SK-N-MC (cell line): ENCODE measurements at regions not wholly inside any gene's neighbourhood (a gene's known extent, or its start where the extent isn't known, plus 50 kb on each side); places are given as distances from the start of the nearest gene placed in this dataset.

Experiments used
- EZH2 ChIP-seq: fragments of 200-600 bp; sonication (generic); IDR thresholded peaks from one replicate; pipeline ENCODE4 v1.6.1; 2017; ENCODE audit warnings: antibody characterized with exemption
- FOXP2 ChIP-seq: optimal IDR thresholded peaks from 2 replicates; pipeline ENCODE3; 2011; ENCODE audit warnings: mild to moderate bottlenecking, moderate library complexity; ENCODE audit not compliant: insufficient read depth; ENCODE audit errors: extremely low read length, control extremely low read depth
- POLR2AphosphoS5 ChIP-seq: IDR thresholded peaks from 2 replicates; pipeline ENCODE4 v1.6.1; 2012; ENCODE audit warnings: mild to moderate bottlenecking, low read depth, low read length, borderline replicate concordance

DNA sequence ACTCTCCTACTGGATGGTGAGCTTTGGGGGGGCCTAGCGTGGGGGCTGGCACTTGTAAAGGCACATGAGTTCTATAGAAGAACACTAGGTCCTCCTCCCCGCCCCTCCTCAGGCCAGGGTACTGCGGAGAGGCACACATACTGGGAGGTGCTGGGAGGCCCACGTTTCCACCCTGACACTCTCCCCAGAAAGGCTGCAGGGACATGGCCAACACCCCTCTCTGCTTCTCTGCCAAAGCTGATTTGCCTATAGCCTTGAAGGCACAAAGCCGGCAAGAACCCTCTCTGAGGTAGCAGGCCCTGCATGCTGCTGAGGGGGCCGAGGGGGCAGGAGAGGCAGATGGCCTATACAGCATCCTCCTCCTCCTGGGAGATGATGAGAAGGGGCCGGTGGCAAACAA, 112.8 kb downstream of the BUD13 start:
- TF ChIP-seq EZH2 (no peak), POLR2AphosphoS5 (no peak), FOXP2 (no peak)
